Fibroblast of skin of scalp (primary cell): ENCODE measurements at regions not wholly inside any gene's neighbourhood (a gene's known extent, or its start where the extent isn't known, plus 50 kb on each side); places are given as distances from the start of the nearest gene placed in this dataset.
"Not testable (repeated sequence)": the region's sequence is repeated elsewhere in the genome, so short reads cannot be mapped to it uniquely, and the experiment has no call there.

Experiments
- DNase-seq: peaks from one replicate; pipeline ENCODE4 v3.0.0-alpha.2; 2013

GRCh38 chr12:70070494-70071007 is 172.7 kb upstream of the CNOT2 start:
- DNase-seq: peak; percentile 2

- DNase-seq: no peak
Measured at GRCh38 chr12:70074510-70074909, 168.7 kb upstream of the CNOT2 start.

GRCh38 chr12:70077441-70077840 is 165.8 kb upstream of the CNOT2 start:
- no peak for DNase-seq

- no peak for DNase-seq
Measured at GRCh38 chr12:70078161-70078560, 165.1 kb upstream of the CNOT2 start.

- no peak for DNase-seq
Measured at GRCh38 chr12:70080566-70080965, 162.7 kb upstream of the CNOT2 start.

GRCh38 chr12:70082997-70083676 is 160.1 kb upstream of the CNOT2 start:
- DNase-seq: no peak

GRCh38 chr12:70083677-70084020 is 159.6 kb upstream of the CNOT2 start:
- DNase-seq: no peak

GRCh38 chr12:70086372-70086771 is 156.9 kb upstream of the CNOT2 start:
- DNase-seq: not testable (repeated sequence)

- DNase-seq: no peak
Measured at GRCh38 chr12:70091021-70091521, 152.2 kb upstream of the CNOT2 start.

GRCh38 chr12:70094467-70094866 is 148.8 kb upstream of the CNOT2 start:
- no peak for DNase-seq

GRCh38 chr12:70096759-70097410 is 146.3 kb upstream of the CNOT2 start:
- DNase-seq: no peak

- DNase-seq: no peak
Measured at GRCh38 chr12:70101064-70101463, 142.2 kb upstream of the CNOT2 start.

GRCh38 chr12:70106347-70106746 is 136.9 kb upstream of the CNOT2 start:
- DNase-seq: no peak

- DNase-seq: no peak
Measured at GRCh38 chr12:70110085-70110484, 133.1 kb upstream of the CNOT2 start.

GRCh38 chr12:70117670-70118069 is 125.6 kb upstream of the CNOT2 start:
- DNase-seq: no peak

- DNase-seq: no peak
Measured at GRCh38 chr12:70120970-70121369, 122.3 kb upstream of the CNOT2 start.

GRCh38 chr12:70121562-70121961 is 121.7 kb upstream of the CNOT2 start:
- no peak for DNase-seq

- no peak for DNase-seq
Measured at GRCh38 chr12:70122804-70123203, 120.4 kb upstream of the CNOT2 start.

- DNase-seq: no peak
Measured at GRCh38 chr12:70149013-70149412, 94.2 kb upstream of the CNOT2 start.

GRCh38 chr12:70149665-70150064 is 93.6 kb upstream of the CNOT2 start:
- no peak for DNase-seq

GRCh38 chr12:70150230-70150629 is 93.0 kb upstream of the CNOT2 start:
- DNase-seq: no peak

GRCh38 chr12:70151993-70152392 is 91.2 kb upstream of the CNOT2 start:
- DNase-seq: no peak

- DNase-seq: no peak
Measured at GRCh38 chr12:70154087-70154638, 89.1 kb upstream of the CNOT2 start.
